GM06990 (cell line): ENCODE measurements at regions not wholly inside any gene's neighbourhood (a gene's known extent, or its start where the extent isn't known, plus 50 kb on each side); places are given as distances from the start of the nearest gene placed in this dataset.

ENCODE experiments used
- DNase-seq: peaks from one replicate; pipeline ENCODE4 v3.0.0-alpha.2; 2011; ENCODE audit not compliant: insufficient read length; ENCODE audit errors: extremely low read depth
- H3K27me3 ChIP-seq: replicated peaks from 2 replicates; pipeline ENCODE4 v1.6.0; 2011; ENCODE audit warnings: low read length; ENCODE audit not compliant: control insufficient read depth, insufficient read depth
- H3K36me3 ChIP-seq: 2 replicates; pipeline ENCODE4 v1.5.1; 2011; ENCODE audit warnings: low read length; ENCODE audit not compliant: control insufficient read depth, insufficient read depth
- H3K4me3 ChIP-seq: replicated peaks from 2 replicates; pipeline ENCODE4 v1.5.1; 2011; ENCODE audit warnings: low read depth, mild to moderate bottlenecking, control low read depth, low read length
- CTCF ChIP-seq: IDR thresholded peaks from 2 replicates; pipeline ENCODE4 v1.5.1; 2011; ENCODE audit warnings: low read length, control low read depth, mild to moderate bottlenecking, inconsistent platforms; ENCODE audit not compliant: insufficient read depth, poor library complexity, severe bottlenecking

GRCh38 chr5:4924577-4924976, 215.6 kb upstream of the ADAMTS16 start:
- H3K27me3 ChIP-seq, result no peaks in the 10 kb centered on the region
- no peak for TF ChIP-seq CTCF
- DNase-seq, result no peak
- no peaks in the 10 kb centered on the region for H3K36me3 ChIP-seq
- H3K4me3 ChIP-seq, result no peak overlapping the region

- TF ChIP-seq CTCF, result no peak
- Histone ChIP-seq H3K27me3 (no peaks in the 10 kb centered on the region), H3K36me3 (no peaks in the 10 kb centered on the region), H3K4me3 (no peak overlapping the region)
- DNase-seq, result no peak
These were observed 213.0 kb upstream of the ADAMTS16 start for GRCh38 chr5:4927097-4927496.

DNA sequence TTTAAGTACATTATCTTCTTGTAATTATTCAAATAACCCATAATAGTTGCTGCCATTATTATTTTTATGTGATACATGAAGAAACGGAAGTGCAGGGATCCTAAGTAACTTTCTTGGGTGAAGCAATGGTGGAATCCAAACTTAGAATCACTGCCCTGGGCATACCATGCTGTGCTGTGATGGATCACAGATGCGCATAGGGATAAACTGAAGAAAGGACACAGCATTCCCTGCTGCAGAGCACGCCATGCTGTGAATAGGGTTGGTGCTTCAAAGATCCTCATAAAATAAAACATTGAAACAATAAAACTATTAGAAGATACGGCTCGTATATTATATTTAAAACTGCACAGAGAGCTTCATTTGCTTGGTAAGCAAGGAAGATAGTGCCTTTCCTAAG, 211.7 kb upstream of the ADAMTS16 start:
- no peak for DNase-seq

GRCh38 chr5:4929092-4929655, 211.0 kb upstream of the ADAMTS16 start:
- Histone ChIP-seq H3K36me3 (no peaks in the 10 kb centered on the region), H3K27me3 (no peaks in the 10 kb centered on the region), H3K4me3 (no peak overlapping the region)
- TF ChIP-seq CTCF, result no peak
- DNase-seq, result no peak

More for the DNA sequence above, 211.7 kb upstream of the ADAMTS16 start:
- TF ChIP-seq CTCF, result no peak
- Histone ChIP-seq H3K36me3 (no peaks in the 10 kb centered on the region), H3K27me3 (no peaks in the 10 kb centered on the region), H3K4me3 (no peak overlapping the region)

- no peaks in the 10 kb centered on the region for H3K27me3 ChIP-seq
- no peak overlapping the region for H3K4me3 ChIP-seq
- DNase-seq, result no peak
- no peak for TF ChIP-seq CTCF
- H3K36me3 ChIP-seq, result no peaks in the 10 kb centered on the region
These were observed 200.9 kb upstream of the ADAMTS16 start for GRCh38 chr5:4939042-4939781.
